ENCODE measurements at regions not wholly inside any gene's neighbourhood (a gene's known extent, or its start where the extent isn't known, plus 50 kb on each side); places are given as distances from the start of the nearest gene placed in this dataset.
"Not testable (repeated sequence)": the region's sequence is repeated elsewhere in the genome, so short reads cannot be mapped to it uniquely, and the experiment has no call there.

- no peak for DNase-seq
These were observed 130.6 kb upstream of the ATP5MC3 start for GRCh38 chr2:175312137-175312536.

- DNase-seq: no peak
These were observed 129.4 kb upstream of the ATP5MC3 start for GRCh38 chr2:175310813-175311504.

GRCh38 chr2:175309799-175310198, 128.3 kb upstream of the ATP5MC3 start:
- no peak for DNase-seq

- no peak for DNase-seq
These were observed 126.5 kb upstream of the ATP5MC3 start for GRCh38 chr2:175308005-175308404.

GRCh38 chr2:175304541-175304940, 123.0 kb upstream of the ATP5MC3 start:
- DNase-seq: no peak

GRCh38 chr2:175293776-175294175, 112.3 kb upstream of the ATP5MC3 start:
- no peak for DNase-seq

- DNase-seq: no peak
These were observed 111.7 kb upstream of the ATP5MC3 start for GRCh38 chr2:175293195-175293594.

- DNase-seq: no peak
These were observed 101.4 kb upstream of the ATP5MC3 start for GRCh38 chr2:175282886-175283285.

- DNase-seq: no peak
These were observed 100.8 kb upstream of the ATP5MC3 start for GRCh38 chr2:175282300-175282699.

- DNase-seq: no peak
These were observed 96.3 kb upstream of the ATP5MC3 start for GRCh38 chr2:175277772-175278171.

- DNase-seq: no peak
These were observed 94.0 kb upstream of the ATP5MC3 start for GRCh38 chr2:175275539-175275938.

- no peak for DNase-seq
These were observed 77.7 kb upstream of the ATP5MC3 start for GRCh38 chr2:175259164-175259563.

GRCh38 chr2:175256806-175257585, 75.5 kb upstream of the ATP5MC3 start:
- no peak for DNase-seq

- DNase-seq: not testable (repeated sequence)
These were observed 74.9 kb upstream of the ATP5MC3 start for GRCh38 chr2:175256391-175256790.

GRCh38 chr2:175253871-175254270, 72.4 kb upstream of the ATP5MC3 start:
- no peak for DNase-seq

- DNase-seq: no peak
These were observed 70.0 kb upstream of the ATP5MC3 start for GRCh38 chr2:175251425-175252041.

- no peak for DNase-seq
These were observed 65.6 kb upstream of the ATP5MC3 start for GRCh38 chr2:175247159-175247558.

- no peak for DNase-seq
These were observed 63.2 kb upstream of the ATP5MC3 start for GRCh38 chr2:175244697-175245096.

GRCh38 chr2:175241691-175242090, 60.2 kb upstream of the ATP5MC3 start:
- no peak for DNase-seq

- not testable (repeated sequence) for DNase-seq
These were observed 58.5 kb upstream of the ATP5MC3 start for GRCh38 chr2:175240033-175240432.

GRCh38 chr2:175236930-175237329, 55.4 kb upstream of the ATP5MC3 start:
- DNase-seq: no peak

- DNase-seq: no peak
These were observed 53.1 kb upstream of the ATP5MC3 start for GRCh38 chr2:175234650-175235049.

- no peak for DNase-seq
These were observed 52.6 kb upstream of the ATP5MC3 start for GRCh38 chr2:175234153-175234552.

- no peak for DNase-seq
These were observed 51.7 kb upstream of the ATP5MC3 start for GRCh38 chr2:175233135-175233719.
